ENCODE measurements at regions not wholly inside any gene's neighbourhood (a gene's known extent, or its start where the extent isn't known, plus 50 kb on each side); places are given as distances from the start of the nearest gene placed in this dataset.
"Not testable (repeated sequence)": the region's sequence is repeated elsewhere in the genome, so short reads cannot be mapped to it uniquely, and the experiment has no call there.

DNA sequence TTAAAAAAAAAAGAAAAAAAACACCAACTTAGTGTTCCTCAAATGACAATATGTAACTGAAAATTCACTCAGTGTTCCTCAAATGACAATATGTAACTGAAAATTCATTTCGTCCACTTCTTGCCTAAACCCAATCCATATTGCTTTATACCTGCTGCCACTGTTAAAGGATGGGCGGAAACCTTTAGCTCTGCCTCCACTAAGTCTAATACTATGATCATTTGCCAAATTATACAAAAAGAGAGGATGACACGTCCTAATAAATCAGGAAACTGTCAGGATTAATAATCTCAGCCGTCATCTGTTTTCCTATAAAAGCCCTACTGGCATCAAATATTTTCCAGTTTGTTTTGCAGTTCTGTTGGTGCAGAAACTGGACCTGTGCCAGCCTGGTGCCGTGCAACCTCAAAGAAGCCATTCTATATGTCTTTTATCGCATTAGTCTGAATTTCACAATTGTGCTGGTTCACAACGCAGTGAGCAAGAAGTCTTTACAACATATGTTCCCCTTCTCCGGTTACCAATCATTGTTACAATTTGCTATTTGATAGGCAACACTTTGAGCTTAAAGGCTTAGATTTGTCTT is 160.4 kb upstream of the KCNH8 start:
- H3K36me3 ChIP-seq (ENCODE audit: low read depth, missing control alignments) = no peaks in the 10 kb centered on the region
- intact Hi-C loops (cut with DNase I; ENCODE audit: low total_unique reads) = no loop called here
- 40 to 45% methylated on average over 8 of the region's 8 CpGs for WGBS, 2 donors

DNA sequence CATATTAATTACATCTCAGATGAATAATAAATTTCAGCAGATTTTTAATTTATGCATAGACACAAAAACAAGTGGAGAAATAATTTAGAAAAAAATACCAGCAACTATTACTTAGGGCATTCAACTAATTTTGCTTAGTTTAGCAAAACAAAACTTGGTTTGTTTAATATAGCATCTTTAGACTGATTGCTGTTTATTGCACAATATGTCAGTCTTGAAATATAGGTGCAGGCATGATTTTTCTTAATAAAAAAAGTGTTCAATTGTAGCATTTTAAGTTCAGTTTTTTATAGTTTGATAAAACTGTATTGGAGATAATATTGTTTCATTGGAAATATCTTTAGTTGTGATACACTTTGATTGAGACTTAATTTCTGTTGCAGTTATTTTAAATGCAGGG is 161.2 kb upstream of the KCNH8 start:
- H3K36me3 ChIP-seq (ENCODE audit: low read depth, missing control alignments) = no peaks in the 10 kb centered on the region
- no peaks in the 10 kb centered on the region for H3K4me1 ChIP-seq
- no peaks in the 10 kb centered on the region for H3K9me3 ChIP-seq
- no peaks in the 10 kb centered on the region for H3K27me3 ChIP-seq
- H3K27ac ChIP-seq = no peak overlapping the region
- no peak for DNase-seq
- no peak overlapping the region for H3K4me3 ChIP-seq
- TF ChIP-seq, protein P1, sequence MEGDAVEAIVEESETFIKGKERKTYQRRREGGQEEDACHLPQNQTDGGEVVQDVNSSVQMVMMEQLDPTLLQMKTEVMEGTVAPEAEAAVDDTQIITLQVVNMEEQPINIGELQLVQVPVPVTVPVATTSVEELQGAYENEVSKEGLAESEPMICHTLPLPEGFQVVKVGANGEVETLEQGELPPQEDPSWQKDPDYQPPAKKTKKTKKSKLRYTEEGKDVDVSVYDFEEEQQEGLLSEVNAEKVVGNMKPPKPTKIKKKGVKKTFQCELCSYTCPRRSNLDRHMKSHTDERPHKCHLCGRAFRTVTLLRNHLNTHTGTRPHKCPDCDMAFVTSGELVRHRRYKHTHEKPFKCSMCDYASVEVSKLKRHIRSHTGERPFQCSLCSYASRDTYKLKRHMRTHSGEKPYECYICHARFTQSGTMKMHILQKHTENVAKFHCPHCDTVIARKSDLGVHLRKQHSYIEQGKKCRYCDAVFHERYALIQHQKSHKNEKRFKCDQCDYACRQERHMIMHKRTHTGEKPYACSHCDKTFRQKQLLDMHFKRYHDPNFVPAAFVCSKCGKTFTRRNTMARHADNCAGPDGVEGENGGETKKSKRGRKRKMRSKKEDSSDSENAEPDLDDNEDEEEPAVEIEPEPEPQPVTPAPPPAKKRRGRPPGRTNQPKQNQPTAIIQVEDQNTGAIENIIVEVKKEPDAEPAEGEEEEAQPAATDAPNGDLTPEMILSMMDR (IDR thresholded peaks at IDR 0.05) = no peak
- TF ChIP-seq POLR2A (IDR thresholded peaks at IDR 0.05) = no peak
- intact Hi-C loops (cut with DNase I; ENCODE audit: low total_unique reads) = no loop called here

More for the DNA sequence above, 160.4 kb upstream of the KCNH8 start:
- Histone ChIP-seq H3K27ac (no peak overlapping the region), H3K9me3 (no peaks in the 10 kb centered on the region), H3K4me1 (no peaks in the 10 kb centered on the region), H3K4me3 (no peak overlapping the region), H3K27me3 (no peaks in the 10 kb centered on the region)
- DNase-seq = no peak
- TF ChIP-seq, protein P1 (IDR thresholded peaks at IDR 0.05) = no peak
- no peak for TF ChIP-seq POLR2A (IDR thresholded peaks at IDR 0.05)

DNA sequence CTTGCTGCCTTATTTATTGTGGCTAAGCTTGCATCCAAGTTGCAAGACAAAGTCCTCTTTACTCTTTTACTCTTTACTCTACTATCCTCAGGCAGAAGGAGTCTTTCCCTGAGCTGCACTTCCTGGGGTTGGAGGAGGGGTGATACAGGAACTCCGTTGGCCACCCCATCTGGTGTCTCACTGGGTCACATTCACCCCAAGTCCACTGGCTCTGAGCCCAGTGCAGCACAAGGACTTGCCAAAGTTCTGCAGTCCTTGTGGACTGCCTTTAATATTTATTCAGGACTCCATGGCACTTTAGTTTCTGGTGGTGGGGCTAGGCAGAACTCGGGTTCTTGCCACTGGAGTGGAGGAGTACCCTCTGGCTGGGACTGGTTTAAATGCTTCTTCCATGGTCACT is 165.4 kb upstream of the KCNH8 start:
- no peak for DNase-seq
- TF ChIP-seq, protein P1 (IDR thresholded peaks at IDR 0.05) = no peak
- intact Hi-C loops (cut with DNase I; ENCODE audit: low total_unique reads) = no loop called here
- Histone ChIP-seq H3K4me3 (no peak overlapping the region), H3K27me3 (no peaks in the 10 kb centered on the region), H3K27ac (no peak overlapping the region), H3K4me1 (no peaks in the 10 kb centered on the region), H3K9me3 (no peaks in the 10 kb centered on the region), H3K36me3 (ENCODE audit: low read depth, missing control alignments) (no peaks in the 10 kb centered on the region)
- 40 to 47% methylated on average over 1 to 2 of the region's 2 CpGs for WGBS, 2 donors

DNA sequence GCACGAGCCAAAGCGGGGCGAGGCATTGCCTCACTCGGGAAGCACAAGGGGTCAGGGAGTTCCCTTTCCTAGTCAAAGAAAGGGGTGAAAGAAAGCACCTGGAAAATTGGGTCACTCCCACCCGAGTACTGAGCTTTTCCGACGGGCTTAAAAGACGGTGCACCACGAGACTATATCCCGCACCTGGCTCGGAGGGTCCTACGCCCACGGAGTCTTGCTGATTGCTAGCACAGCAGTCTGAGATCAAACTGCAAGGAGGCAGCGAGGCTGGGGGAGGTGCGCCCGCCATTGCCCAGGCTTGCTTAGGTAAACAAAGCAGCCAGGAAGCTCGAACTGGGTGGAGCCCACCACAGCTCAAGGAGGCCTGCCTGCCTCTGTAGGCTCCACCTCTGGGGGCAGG is 172.2 kb upstream of the KCNH8 start:
- H3K4me1 ChIP-seq; H3K27ac ChIP-seq; DNase-seq; H3K36me3 ChIP-seq (ENCODE audit: low read depth, missing control alignments); intact Hi-C loops (cut with DNase I; ENCODE audit: low total_unique reads); H3K27me3 ChIP-seq; H3K4me3 ChIP-seq; H3K9me3 ChIP-seq: not testable (repeated sequence)
- WGBS, 2 donors = 83 to 86% methylated on average over 15 to 17 of the region's 17 CpGs

DNA sequence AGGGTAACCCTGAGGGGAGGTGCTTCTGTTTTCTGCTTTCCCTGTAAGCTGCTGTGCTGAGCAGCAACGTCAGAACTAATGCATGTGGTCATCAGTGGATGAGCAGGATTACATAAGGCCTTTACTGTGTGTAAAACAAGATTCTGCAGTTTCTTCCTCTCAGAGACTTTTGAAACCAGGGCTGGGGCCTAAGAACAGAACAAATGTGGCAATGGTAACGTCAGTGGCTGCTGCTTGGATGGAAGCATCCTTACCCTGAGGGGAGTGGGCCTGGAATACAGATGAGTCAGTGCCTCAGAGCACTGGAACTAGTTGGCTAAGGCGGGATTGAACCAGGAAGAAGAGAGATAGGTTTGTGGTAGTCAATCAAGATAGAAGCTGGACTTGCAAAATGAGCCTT is 180.2 kb upstream of the KCNH8 start:
- TF ChIP-seq, protein P1 (IDR thresholded peaks at IDR 0.05) = no peak
- no peak for TF ChIP-seq POLR2A (IDR thresholded peaks at IDR 0.05)
- 63 to 65% methylated on average over 3 of the region's 3 CpGs for WGBS, 2 donors

More for the DNA sequence above, 180.2 kb upstream of the KCNH8 start:
- Histone ChIP-seq H3K27ac (no peak overlapping the region), H3K36me3 (ENCODE audit: low read depth, missing control alignments) (no peaks in the 10 kb centered on the region), H3K9me3 (no peaks in the 10 kb centered on the region), H3K4me1 (no peaks in the 10 kb centered on the region), H3K4me3 (no peak overlapping the region), H3K27me3 (no peaks in the 10 kb centered on the region)
- DNase-seq = no peak
- intact Hi-C loops (cut with DNase I; ENCODE audit: low total_unique reads) = no loop called here
